ENCODE measurements at regions not wholly inside any gene's neighbourhood (a gene's known extent, or its start where the extent isn't known, plus 50 kb on each side); places are given as distances from the start of the nearest gene placed in this dataset.
"Not testable (repeated sequence)": the region's sequence is repeated elsewhere in the genome, so short reads cannot be mapped to it uniquely, and the experiment has no call there.

DNA sequence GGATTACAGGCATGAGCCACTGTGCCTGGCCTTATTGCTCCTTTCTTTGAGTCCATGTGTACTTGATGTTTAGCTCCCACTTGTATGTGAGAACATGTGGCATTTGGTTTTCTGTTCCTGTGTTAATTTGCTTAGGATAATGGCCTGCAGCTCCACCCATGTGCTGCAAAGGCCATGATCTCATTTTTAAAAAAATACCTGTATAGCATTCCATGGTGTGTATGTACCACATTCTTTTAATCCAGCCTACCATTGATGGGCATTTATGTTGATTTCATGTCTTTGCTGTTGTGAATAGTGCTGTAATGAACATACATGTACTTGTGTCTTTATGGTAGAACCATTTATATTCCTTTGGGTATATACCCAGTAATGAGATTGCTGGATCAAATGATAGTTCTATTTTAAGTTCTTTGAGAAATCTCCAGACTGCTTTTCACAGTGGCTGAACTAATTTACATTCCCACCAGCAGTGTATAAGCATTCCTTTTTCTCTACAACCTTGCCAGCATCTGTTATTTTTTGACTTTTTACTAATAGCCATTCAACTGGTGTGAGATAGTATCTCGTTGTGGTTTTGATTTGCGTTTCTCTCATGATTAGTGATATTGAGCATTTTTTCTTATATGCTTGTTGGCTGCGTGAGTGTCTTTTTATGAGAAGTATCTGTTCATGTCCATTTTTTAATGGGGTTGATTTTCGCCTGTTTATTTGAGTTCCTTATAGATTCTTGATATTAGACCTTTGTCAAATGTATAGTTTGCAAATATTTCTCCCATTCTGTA is 136.4 kb upstream of the SPRED2 start:
- not testable (repeated sequence) for DNase-seq (ENCODE audit: low spot score)

DNA sequence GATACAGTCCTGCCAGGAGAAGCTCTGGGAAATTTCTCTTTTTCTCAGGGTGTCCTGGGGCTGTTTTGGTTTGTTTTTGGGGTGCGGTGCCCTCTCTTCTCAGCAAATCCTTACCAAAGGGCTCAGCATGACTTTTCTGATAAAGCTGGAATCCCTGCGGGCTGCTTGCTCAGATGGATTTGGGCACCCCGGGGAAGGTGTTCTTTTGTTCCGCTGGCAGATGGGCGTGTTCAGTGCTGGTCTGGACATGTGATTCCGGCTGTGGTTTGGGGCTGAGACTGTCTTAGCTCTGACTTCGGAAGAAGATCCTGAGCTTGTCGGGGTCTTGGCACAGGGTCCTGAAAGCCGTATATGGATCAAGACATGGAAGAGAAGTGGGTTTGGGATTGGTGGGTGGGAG is 134.2 kb upstream of the SPRED2 start:
- peak; percentile 60 for DNase-seq (ENCODE audit: low spot score)

DNA sequence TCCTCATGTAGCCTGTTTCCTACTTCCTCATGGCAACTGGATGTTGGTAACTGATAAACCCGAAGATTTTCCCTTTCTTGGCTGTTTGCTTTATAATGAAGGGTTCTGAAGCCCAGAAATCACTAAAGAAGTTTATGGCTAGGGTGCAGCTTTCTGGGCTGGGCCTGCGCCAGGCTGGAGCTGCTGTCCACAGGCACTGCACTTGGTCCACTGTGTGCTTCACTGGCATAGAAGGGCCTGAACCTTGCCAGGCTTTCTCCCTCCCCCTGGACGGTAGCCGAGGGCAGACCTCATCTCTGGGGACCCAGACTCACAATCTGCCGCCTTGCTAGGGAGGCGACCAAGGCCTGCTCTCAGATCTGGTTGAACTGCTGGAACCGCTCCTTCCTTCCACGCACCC is 133.3 kb upstream of the SPRED2 start:
- DNase-seq (ENCODE audit: low spot score): no peak

DNA sequence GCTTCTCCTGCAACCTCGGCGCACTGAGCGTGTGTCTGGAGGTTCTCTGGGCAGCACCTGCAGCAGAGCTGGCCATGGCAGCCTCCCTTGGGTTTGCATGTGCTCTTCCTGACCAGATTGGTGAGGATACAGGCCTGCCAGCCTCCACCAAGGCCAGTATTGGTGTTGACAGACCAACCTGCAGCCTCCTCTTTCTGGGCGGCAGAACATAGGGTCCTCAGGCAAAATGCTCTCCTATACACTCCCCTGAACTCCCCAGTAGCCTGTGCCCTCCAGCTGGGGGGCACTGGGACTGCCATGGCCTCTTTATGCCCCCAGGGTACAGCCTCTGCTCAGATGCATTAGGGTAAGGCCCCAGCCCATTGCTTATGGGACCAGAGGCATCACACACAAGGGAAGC is 131.9 kb upstream of the SPRED2 start:
- DNase-seq (ENCODE audit: low spot score): no peak

DNA sequence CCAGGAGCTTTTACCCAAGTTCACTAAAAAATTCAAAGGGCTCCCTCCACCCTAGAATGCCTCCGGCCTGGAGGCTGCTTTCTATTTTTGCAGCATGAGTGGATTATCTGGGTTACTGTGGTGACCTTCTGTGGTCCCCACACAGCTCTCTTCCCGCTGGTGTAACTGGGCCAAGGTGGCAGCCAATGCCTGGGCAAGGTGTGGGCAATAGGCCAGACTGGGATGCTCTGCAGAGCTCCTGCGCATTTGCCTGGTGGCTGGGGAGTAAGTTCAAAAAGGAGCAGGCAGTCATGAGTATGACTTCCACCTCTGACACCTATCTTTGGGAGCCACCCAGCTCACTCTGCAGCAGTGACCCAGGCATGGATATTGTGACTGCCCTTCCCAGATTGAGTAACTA is 130.5 kb upstream of the SPRED2 start:
- DNase-seq (ENCODE audit: low spot score): no peak

DNA sequence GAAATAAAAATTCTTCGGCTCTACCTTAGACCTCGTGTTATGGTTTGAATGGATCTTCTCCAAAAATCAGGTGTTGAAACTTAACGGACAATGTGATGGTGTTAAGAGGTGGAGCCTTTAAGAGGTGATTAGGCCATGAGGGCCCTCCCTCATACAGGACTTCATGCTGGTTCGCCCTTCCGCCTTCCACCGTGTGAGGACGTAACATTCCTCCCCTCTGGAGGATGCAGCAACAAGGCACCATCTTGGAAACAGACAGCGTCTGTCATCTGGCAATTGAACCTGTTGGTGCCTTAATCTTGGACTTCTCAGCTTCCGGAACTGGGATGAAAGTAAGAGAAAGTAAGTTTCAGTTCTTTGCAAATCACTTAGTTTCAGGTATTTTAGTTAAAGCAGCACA is 126.3 kb upstream of the SPRED2 start:
- DNase-seq (ENCODE audit: low spot score): no peak

DNA sequence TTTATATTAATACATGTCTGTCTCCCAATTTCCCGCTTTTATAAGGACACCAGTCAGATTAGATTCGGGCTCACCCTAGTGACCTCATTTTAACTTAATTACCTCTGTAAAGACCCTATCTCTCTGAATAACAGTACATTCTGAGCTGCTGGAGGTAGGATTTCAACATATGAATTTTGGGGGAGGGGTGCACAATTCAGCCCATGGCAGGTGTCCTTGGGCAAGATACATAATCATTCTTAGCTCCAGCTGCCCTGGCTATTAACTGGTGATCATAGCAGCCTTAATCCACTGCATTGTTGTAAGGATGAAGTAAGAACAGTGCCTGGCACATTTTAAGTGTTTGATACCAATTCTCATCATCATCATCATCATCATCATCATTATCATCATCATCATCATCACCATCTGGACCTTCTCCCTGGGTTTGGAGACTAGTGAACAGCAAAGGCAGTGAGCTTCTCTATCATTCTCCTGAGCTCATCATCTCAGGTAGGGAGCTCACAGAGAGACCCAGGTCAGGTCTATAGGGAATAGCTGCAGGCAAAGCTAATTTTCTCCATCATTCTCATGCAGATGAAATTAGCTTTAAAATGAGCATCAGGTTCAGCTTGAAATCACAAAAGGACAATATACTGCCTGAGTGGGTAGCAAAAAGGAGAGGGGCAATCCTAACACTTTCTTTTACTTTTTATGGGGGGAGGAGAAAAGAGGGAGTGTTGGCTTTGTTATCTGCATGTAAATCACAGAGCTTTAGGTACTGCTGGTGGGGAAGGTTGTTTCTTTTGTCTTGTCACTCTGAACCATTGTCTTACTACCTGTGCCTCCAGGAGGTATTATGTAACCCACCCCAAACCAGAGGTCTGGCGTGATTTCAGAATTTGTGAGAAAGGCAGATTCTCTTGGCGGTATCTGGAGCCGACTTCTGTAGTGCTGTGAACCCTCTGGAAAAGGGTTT is 125.5 kb upstream of the SPRED2 start:
- no peak for DNase-seq (ENCODE audit: low spot score)

DNA sequence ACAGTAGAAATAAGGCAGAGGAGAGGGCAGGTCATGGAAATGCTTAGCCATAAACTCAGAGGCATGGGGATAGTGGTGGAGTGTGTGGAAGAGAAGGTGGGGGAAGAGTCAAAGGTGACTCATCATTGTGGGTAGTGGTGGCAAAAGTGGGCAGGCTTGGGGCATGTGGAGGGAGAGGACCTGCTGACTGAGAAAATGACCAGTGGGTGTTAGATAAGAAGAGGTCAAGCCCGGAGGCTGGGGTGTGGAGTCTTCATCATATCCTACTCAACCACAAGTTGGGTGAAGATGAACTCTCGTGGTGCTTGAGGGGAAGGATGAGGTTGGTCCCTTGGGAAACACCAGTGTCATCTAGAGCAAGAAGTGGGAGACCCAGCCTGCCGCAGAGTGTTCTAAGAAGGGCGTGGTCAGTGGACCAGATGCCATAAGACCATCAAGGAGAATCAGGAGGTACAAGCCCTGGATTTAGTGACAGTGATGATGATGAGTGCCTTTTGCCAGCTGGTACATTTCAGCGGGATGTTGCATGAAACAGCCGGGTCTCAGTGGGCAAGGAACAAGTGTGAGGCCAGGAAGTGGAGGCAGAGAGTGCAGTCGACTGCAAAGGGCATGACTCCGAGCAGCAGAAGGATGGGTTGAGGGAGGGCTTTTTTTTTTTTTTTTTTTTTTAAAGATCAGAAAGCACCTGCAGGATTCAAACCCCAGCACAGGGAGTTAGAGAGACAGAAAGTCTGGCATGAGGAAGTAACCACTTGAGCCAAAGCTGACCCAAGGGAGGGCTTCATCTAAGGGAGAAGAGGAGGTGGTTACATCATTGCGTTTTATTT is 122.6 kb upstream of the SPRED2 start:
- no peak for DNase-seq (ENCODE audit: low spot score)

DNA sequence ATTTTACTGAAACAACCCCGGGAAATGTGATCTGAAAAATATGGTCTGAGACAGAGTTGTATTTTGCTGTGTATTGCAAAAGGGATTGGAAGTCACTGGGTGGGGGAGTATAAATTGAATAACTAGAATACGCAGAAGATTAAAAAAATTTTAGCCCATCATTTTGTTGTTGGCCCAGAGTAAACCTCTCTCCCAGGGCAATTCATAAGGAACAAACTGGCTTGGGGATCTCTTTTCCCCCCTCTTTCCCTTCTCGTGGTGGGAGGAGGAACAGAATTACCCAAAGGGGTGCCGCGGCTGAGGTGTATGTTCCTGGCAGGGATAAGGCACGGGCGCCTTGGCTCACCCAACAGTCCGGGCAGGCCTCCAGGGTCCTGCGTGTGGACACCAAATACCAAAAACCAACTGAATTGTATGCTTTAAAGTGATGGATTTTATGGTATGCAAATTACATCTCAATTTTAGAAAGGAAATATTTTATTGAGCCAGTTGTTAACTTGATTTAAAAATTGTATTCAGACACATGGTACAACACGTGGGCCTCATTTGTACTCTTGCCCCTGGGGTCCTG is 121.2 kb upstream of the SPRED2 start:
- DNase-seq (ENCODE audit: low spot score): no peak

GRCh38 chr2:65551528-65551927 is 119.1 kb upstream of the SPRED2 start:
- DNase-seq (ENCODE audit: low spot score): no peak

GRCh38 chr2:65550246-65550645 is 117.8 kb upstream of the SPRED2 start:
- DNase-seq (ENCODE audit: low spot score): no peak

DNA sequence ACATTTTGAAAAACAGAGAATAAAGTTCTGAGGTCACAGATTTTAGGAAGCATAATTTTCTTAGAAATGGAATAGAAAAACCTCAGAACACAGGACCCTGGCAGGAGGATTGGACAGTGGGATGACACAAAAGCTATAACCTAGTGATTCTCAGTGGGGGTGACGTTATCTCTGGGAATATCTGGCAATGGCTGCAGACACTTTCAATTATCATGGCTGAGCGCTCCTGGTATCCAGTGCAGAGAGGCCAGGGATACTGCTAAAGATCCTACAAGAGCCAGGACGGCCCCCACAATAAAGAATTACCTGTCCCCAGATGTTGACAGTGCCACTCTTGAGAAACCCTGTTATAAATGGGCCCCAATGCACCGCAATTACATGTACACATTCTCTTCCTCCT is 117.2 kb upstream of the SPRED2 start:
- no peak for DNase-seq (ENCODE audit: low spot score)

GRCh38 chr2:65549257-65549627 is 116.8 kb upstream of the SPRED2 start:
- no peak for DNase-seq (ENCODE audit: low spot score)

DNA sequence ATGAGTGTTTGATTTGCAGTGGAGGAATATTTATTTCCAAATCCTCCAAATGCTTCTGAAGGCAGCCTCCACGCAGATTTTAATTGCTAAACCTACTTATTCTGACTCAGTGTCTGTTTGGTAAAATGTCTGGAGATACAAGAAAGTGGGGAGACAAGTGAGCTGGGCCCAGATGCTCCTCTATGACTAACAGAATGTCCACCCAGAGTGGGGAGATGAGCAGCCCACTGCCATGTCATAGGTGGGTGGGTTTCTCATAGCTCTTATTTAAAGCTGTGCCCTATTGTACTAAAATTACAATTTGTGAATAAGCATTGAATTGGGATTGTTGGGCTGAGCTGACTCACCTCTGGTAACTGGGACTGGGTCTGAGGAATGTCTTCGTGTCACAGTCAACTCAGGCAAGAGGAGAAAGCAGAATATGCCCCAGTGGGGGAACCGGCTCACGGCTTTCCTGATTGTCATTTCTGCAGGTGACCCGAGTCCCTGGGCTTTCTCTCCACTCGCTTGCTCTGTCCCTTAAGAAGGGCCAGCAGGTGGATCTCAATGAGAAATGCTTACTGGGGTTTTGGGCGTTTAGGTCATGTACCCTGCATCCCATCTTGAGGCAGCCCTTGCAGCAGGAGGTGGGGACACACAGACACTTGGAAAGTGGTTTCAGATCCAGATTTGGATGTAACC is 116.3 kb upstream of the SPRED2 start:
- DNase-seq (ENCODE audit: low spot score): no peak

- no peak for DNase-seq (ENCODE audit: low spot score)
Measured at GRCh38 chr2:65548064-65548463, 115.7 kb upstream of the SPRED2 start.

- DNase-seq (ENCODE audit: low spot score): no peak
Measured at GRCh38 chr2:65545837-65546805, 113.7 kb upstream of the SPRED2 start.

GRCh38 chr2:65541773-65542172 is 109.4 kb upstream of the SPRED2 start:
- no peak for DNase-seq (ENCODE audit: low spot score)

GRCh38 chr2:65539633-65540032 is 107.2 kb upstream of the SPRED2 start:
- no peak for DNase-seq (ENCODE audit: low spot score)

GRCh38 chr2:65537651-65538385 is 105.4 kb upstream of the SPRED2 start:
- no peak for DNase-seq (ENCODE audit: low spot score)

DNA sequence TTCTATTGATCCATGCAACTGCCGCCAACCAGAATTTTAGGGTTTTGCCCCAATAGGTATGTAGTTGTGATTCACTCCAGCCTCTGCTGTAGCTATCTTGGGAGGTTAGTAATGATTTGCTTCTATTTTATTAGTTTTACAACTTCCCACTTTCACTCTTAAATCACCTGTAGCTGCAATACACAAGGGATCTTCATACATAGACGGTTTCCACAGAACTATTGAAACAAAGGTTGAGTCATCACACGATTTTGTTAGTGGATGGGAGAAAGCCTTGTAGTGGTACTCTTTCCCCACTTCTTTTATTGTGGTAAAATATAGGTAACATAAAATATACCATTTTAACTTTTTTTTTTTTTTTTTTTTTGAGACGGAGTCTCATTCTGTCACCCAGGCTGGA is 104.2 kb upstream of the SPRED2 start:
- no peak for DNase-seq (ENCODE audit: low spot score)
